ENCODE measurements at regions not wholly inside any gene's neighbourhood (a gene's known extent, or its start where the extent isn't known, plus 50 kb on each side); places are given as distances from the start of the nearest gene placed in this dataset.

DNA sequence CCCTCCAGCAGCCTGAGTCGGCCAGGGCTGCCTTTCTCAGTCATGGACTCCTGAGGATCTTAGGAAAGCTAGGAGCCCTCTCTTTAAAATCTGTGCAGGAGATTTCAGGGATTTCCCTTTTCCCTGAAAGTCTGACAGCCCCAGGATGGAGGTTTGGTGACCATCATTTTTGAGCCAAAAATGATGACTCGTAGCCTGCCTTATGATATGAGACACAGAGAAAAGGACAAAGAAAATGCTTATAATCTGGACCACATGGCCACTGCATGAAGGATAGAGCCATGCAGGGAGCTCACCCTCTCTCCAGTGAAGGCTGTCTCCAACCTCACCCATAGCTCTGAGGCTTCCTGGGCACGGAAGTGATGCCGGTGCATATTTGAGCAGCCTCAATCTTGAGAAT, 106.6 kb upstream of the CHST15 start:
- H3K36me3 ChIP-seq = no peaks in the 10 kb centered on the region
- no peak for DNase-seq

DNA sequence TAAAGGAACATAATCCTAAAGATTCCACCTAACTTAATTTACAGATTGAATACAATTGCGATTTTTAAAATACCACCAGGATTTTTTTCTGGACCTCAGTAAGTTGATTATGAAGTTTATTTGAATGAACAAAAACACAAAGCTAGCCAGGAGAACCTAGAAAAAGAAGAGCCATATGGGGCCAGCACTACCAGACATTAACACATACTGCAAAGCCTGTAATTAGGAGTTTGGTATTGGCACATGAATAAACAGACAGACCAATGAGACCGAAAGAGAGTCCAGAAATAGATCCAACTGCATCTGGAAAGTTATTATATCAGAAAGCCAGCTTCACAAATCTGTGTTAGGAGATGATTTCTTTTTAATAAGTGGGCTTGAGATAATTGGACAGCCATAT, 105.5 kb upstream of the CHST15 start:
- no peaks in the 10 kb centered on the region for H3K36me3 ChIP-seq

More for the DNA sequence above, 106.6 kb upstream of the CHST15 start:
- no peak for FAIRE-seq
- TF ChIP-seq, protein P1, sequence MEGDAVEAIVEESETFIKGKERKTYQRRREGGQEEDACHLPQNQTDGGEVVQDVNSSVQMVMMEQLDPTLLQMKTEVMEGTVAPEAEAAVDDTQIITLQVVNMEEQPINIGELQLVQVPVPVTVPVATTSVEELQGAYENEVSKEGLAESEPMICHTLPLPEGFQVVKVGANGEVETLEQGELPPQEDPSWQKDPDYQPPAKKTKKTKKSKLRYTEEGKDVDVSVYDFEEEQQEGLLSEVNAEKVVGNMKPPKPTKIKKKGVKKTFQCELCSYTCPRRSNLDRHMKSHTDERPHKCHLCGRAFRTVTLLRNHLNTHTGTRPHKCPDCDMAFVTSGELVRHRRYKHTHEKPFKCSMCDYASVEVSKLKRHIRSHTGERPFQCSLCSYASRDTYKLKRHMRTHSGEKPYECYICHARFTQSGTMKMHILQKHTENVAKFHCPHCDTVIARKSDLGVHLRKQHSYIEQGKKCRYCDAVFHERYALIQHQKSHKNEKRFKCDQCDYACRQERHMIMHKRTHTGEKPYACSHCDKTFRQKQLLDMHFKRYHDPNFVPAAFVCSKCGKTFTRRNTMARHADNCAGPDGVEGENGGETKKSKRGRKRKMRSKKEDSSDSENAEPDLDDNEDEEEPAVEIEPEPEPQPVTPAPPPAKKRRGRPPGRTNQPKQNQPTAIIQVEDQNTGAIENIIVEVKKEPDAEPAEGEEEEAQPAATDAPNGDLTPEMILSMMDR (IDR thresholded peaks at IDR 0.05) = no peak
- Histone ChIP-seq H3K27ac (no peak overlapping the region), H3K4me1 (no peaks in the 10 kb centered on the region), H3K9me3 (no peaks in the 10 kb centered on the region), H3K4me3 (no peak overlapping the region), H3K27me3 (peaks cover 0 to 3% (median 0%) of the 10 kb centered on the region in 4 donors)
- WGBS, 2 donors = 60 to 79% methylated on average over 4 of the region's 4 CpGs
- no peak for ATAC-seq
- intact Hi-C loops (cut with DNase I) = no loop called here

DNA sequence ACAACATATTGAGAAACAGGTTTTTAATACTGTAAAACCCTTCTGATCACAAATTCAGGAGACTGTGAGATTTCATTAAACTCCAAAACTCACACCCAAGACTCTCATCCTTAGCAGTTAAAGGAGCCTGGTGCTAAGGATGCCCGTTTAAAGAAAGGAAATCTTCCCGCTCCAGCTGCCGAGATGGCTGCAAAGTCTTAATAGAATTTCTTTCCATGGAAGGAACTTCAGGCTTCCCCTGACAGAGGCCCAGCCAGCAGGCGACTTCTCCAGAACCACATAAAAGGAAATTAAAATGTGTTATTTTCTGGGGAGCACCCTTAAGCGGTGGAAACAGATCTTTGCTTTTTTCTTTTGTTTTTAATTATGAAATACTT, 104.7 kb upstream of the CHST15 start:
- H3K27ac ChIP-seq = no peak overlapping the region
- DNase-seq = no peak
- TF ChIP-seq, protein P1 (IDR thresholded peaks at IDR 0.05) = no peak
- no peaks in the 10 kb centered on the region for H3K4me1 ChIP-seq
- H3K36me3 ChIP-seq = no peaks in the 10 kb centered on the region
- FAIRE-seq = no peak
- ATAC-seq = no peak
- intact Hi-C loops (cut with DNase I) = no loop called here
- peaks cover 0 to 3% (median 0%) of the 10 kb centered on the region in 4 donors for H3K27me3 ChIP-seq
- WGBS, 2 donors = 73 to 74% methylated on average over 5 of the region's 5 CpGs
- no peaks in the 10 kb centered on the region for H3K9me3 ChIP-seq
- H3K4me3 ChIP-seq = no peak overlapping the region

More for the DNA sequence above, 105.5 kb upstream of the CHST15 start:
- no peaks in the 10 kb centered on the region for H3K9me3 ChIP-seq
- WGBS, 2 donors = 85 to 87% methylated on average over 2 of the region's 2 CpGs
- no peak for ATAC-seq
- intact Hi-C loops (cut with DNase I) = no loop called here
- no peak for FAIRE-seq
- TF ChIP-seq, protein P1 (IDR thresholded peaks at IDR 0.05) = no peak
- no peak overlapping the region for H3K27ac ChIP-seq
- no peak overlapping the region for H3K4me3 ChIP-seq
- H3K27me3 ChIP-seq = peaks cover 0 to 3% (median 0%) of the 10 kb centered on the region in 4 donors
- no peaks in the 10 kb centered on the region for H3K4me1 ChIP-seq
- DNase-seq = no peak

DNA sequence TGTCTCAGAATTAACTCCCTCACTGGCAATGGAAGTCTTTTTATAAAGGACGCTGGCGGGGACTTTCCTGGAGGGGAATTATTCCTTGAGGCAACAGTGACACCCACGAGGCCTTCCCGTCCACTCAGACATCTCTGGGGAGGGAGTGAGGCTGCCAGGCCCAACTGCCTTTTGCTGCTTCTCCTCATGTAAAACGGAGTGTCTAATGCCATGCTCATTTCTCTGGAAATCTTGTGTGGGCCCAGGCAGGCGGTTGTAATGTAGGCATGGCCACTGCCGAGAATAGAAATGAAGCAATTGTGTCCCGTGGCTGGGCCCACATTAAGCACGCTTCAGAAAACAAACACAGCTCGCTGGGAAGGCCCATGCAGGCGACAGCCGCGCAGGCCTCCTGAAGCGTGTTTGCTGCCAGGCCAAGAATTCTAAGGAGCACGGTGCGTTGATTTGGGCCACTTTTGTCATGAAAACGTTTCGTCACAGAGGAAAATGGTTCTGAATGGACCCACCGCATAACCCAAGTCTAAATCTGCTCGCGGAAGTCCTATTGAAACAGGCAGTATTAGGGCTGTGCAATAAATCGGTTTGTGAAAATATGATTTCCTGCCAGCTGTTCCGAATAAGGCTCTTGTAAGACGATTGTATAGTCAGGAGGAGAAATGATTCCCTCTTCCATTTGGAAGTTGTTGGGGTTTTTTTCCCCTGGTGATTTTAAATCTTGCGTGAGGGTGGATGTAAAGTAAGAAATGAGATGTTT, 104.2 kb upstream of the CHST15 start:
- TF ChIP-seq, protein P1 (IDR thresholded peaks at IDR 0.05) = no peak
- 75 to 78% methylated on average over 25 of the region's 25 CpGs for WGBS, 2 donors
- Histone ChIP-seq H3K27me3 (peaks cover 0 to 3% (median 0%) of the 10 kb centered on the region in 4 donors), H3K4me1 (no peaks in the 10 kb centered on the region), H3K27ac (no peak overlapping the region), H3K9me3 (no peaks in the 10 kb centered on the region), H3K4me3 (no peak overlapping the region), H3K36me3 (no peaks in the 10 kb centered on the region)
- FAIRE-seq (no peak), DNase-seq (no peak), ATAC-seq (no peak)
- intact Hi-C loops (cut with DNase I) = no loop called here

DNA sequence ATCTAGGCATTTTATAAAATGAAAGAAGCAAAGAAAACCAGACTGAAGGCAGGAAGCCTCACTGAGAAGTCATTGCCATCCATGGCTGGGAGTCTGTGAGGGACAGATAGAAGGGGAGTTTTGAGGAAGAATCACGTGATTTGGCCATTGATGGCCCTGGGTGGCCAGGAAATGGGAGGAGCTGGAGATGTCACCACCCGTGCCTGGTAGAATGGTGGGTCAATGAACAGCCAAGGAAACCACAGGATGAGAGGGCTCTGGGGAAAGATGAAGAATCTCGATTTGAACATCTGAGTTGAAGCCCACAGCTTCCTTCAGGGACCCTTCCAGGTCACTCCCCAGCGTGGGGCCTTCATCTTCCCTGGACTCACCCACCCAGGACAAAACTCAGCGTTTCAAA, 103.3 kb upstream of the CHST15 start:
- 42 to 59% methylated on average over 5 of the region's 5 CpGs for WGBS, 2 donors
- TF ChIP-seq, protein P1 (IDR thresholded peaks at IDR 0.05) = no peak
- Histone ChIP-seq H3K27me3 (peaks cover 0 to 3% (median 0%) of the 10 kb centered on the region in 4 donors), H3K27ac (no peak overlapping the region), H3K4me1 (no peaks in the 10 kb centered on the region), H3K9me3 (no peaks in the 10 kb centered on the region), H3K36me3 (no peaks in the 10 kb centered on the region), H3K4me3 (no peak overlapping the region)
- intact Hi-C loops (cut with DNase I) = no loop called here
- no peak for DNase-seq
- ATAC-seq = no peak
- FAIRE-seq = no peak
